ENCODE measurements at regions not wholly inside any gene's neighbourhood (a gene's known extent, or its start where the extent isn't known, plus 50 kb on each side); places are given as distances from the start of the nearest gene placed in this dataset.
"Not testable (repeated sequence)": the region's sequence is repeated elsewhere in the genome, so short reads cannot be mapped to it uniquely, and the experiment has no call there.

DNA sequence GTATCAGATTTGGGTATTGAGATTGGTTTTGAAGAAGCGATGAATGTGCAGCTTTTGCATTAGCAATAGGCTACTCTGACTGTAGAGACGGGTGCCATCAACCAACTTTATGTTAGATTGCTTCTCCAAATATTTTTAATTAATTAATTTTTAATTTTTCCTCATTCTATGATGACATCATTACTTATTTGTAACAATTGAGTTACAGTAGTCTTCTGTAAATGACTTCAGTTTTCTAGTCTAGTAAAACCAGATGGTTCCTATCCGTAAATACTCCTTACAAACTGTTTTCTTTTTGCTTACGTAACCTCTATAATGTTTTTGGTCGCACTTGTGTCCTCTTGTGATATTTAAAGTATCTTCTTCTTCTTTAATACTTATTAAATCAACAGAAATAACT is 118.1 kb downstream of the ZNF736 start:
- H3K9me3 ChIP-seq, result peaks cover 0 to 31% (median 0%) of the 10 kb centered on the region in 11 donors
- no peak overlapping the region for H3K4me3 ChIP-seq
- no peak for TF ChIP-seq CTCF (IDR thresholded peaks at IDR 0.05)
- no peaks in the 10 kb centered on the region for H3K36me3 ChIP-seq
- intact Hi-C loops (cut with DNase I), result no loop called here
- H3K27me3 ChIP-seq, result no peaks in the 10 kb centered on the region
- H3K4me1 ChIP-seq, result no peaks in the 10 kb centered on the region
- WGBS, 2 donors, result 81 to 82% methylated on average over 5 of the region's 5 CpGs
- ATAC-seq (no peak), DNase-seq (no peak)
- H3K27ac ChIP-seq, result no peak overlapping the region

- Histone ChIP-seq H3K9me3 (peaks cover 0 to 31% (median 0%) of the 10 kb centered on the region in 11 donors), H3K4me1 (no peaks in the 10 kb centered on the region), H3K27me3 (no peaks in the 10 kb centered on the region), H3K27ac (no peak overlapping the region), H3K4me3 (no peak overlapping the region), H3K36me3 (no peaks in the 10 kb centered on the region)
- ATAC-seq (no peak), DNase-seq (no peak)
- no peak for TF ChIP-seq CTCF (IDR thresholded peaks at IDR 0.05)
- intact Hi-C loops (cut with DNase I), result no loop called here
- WGBS, 2 donors, result 91 to 94% methylated on average over 1 of the region's 1 CpG
These were observed 115.5 kb downstream of the ZNF736 start for GRCh38 chr7:64429232-64429631.

- intact Hi-C loops (cut with DNase I); ATAC-seq; H3K4me1 ChIP-seq; H3K27ac ChIP-seq; DNase-seq; H3K4me3 ChIP-seq; H3K27me3 ChIP-seq; H3K36me3 ChIP-seq: not testable (repeated sequence)
- peaks cover 0 to 41% (median 0%) of the 10 kb centered on the region in 11 donors for H3K9me3 ChIP-seq
These were observed 111.7 kb downstream of the ZNF736 start for GRCh38 chr7:64425436-64425835.

GRCh38 chr7:64407148-64407547 is 93.4 kb downstream of the ZNF736 start:
- WGBS, 2 donors, result 89 to 92% methylated on average over 18 of the region's 18 CpGs
- Histone ChIP-seq H3K4me3 (no peak overlapping the region), H3K36me3 (no peaks in the 10 kb centered on the region), H3K9me3 (peaks cover 0 to 43% (median 0%) of the 10 kb centered on the region in 11 donors), H3K27ac (no peak overlapping the region), H3K27me3 (no peaks in the 10 kb centered on the region), H3K4me1 (no peaks in the 10 kb centered on the region)
- TF ChIP-seq CTCF (IDR thresholded peaks at IDR 0.05), result no peak
- intact Hi-C loops (cut with DNase I), result no loop called here
- no peak for ATAC-seq
- no peak for DNase-seq

Data from heart right ventricle (tissue), 16 donors.